Right cardiac atrium (tissue), 5 donors: ENCODE measurements at regions not wholly inside any gene's neighbourhood (a gene's known extent, or its start where the extent isn't known, plus 50 kb on each side); places are given as distances from the start of the nearest gene placed in this dataset.

ENCODE experiments used
- ATAC-seq, 2 donors: fragments of 200-7000 bp; cut with Tn5 transposase; one replicate each; pipeline versions ENCODE4 v1.8.0 to v1.9.1; 2020; ENCODE audit warnings: moderate library complexity in 2 of 2, mild to moderate bottlenecking in 1 of 2
- DNase-seq, 3 donors: peaks; one replicate each; pipeline ENCODE4 v3.0.0-alpha.2; 2020
- H3K27ac ChIP-seq: one replicate; pipeline ENCODE4 v1.5.1; 2013; ENCODE audit warnings: mild to moderate bottlenecking, low read length, control low read depth, moderate library complexity
- H3K27me3 ChIP-seq: one replicate; pipeline ENCODE4 v1.6.1; 2013; ENCODE audit not compliant: control insufficient read depth, insufficient read depth
- H3K4me1 ChIP-seq: one replicate; pipeline ENCODE4 v1.6.1; 2013; ENCODE audit warnings: low read length; ENCODE audit not compliant: control insufficient read depth, insufficient read depth
- H3K4me3 ChIP-seq: one replicate; pipeline ENCODE4 v1.5.1; 2013; ENCODE audit warnings: low read length, control low read depth
- H3K9me3 ChIP-seq: one replicate; pipeline ENCODE4 v1.6.1; 2013; ENCODE audit warnings: low read length; ENCODE audit not compliant: control insufficient read depth
- WGBS: extraction: QIAGEN DNeasy Blood & Tissue Kit; methylation state at CpG from one replicate; pipeline ENCODE4 v1.1.7; 2013; 5-methylcytosine and 5-hydroxymethylcytosine counted together
- intact Hi-C, 4 donors: fragments of 100-400 bp; cut with DNase I; formaldehyde crosslinking; loops; one replicate each; pipeline versions ENCODE4 v1.11.0 to v1.14.0; 2022 to 2023
- donor health status: healthy with polysubstance abuse.
- donor health status: DM: no; HTN: yes; CAD: no.
- donor health status: DM: no; HTN: no; CAD: no.
- donor health status: DM: no; HTN: yes; CAD: no; lungs with severe emphysema.
- donor health status: DM: yes; HTN: yes; CAD: no.

DNA sequence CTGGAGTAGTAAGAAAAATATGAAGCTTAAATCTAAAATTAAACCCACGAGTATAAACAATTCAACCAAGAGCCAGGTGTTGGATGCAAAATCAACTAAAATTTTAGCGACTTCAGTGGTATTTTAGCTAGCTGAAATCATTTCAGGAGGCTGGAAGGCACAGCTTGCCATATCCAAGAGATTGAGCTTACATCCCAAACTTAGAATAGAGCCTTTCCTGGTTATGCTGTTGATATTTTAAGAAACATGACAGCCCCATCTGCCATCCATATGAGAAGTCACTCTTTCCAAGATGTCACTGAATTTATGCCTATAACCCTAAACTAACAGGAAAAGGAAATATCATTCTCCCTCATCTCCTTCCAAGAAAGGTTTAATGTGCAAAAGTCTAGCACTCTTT lies 334.0 kb downstream of the KCNA4 start:
- no peaks in the 10 kb centered on the region for H3K27me3 ChIP-seq
- ATAC-seq, result no peak
- intact Hi-C loops, result no loop called here
- H3K4me1 ChIP-seq, result no peaks in the 10 kb centered on the region
- DNase-seq, result no peak
- no peak overlapping the region for H3K4me3 ChIP-seq
- H3K9me3 ChIP-seq, result no peaks in the 10 kb centered on the region
- no peak overlapping the region for H3K27ac ChIP-seq
- 70% methylated on average over 2 of the region's 2 CpGs for WGBS

DNA sequence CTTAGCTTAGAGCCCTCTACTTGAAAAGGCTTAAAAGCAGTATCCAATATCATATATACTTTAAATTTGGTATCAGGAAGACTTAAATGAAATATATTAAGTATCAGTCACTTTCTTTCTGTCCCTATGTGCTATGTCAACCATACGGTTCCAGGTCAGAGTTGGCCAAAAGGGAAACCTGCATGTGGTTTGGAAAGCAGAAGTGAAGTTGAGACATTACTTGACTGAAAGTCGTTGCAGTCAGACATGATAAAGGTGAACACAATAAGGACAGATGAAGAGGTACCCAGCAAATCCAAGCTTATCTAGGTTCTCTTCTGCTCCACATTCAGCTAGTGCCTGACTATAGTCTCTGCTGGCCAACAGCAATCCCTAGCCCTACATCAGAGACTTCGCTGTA lies 336.8 kb downstream of the KCNA4 start:
- 81% methylated on average over 3 of the region's 3 CpGs for WGBS
- DNase-seq (no peak), ATAC-seq (no peak)
- H3K4me3 ChIP-seq, result no peak overlapping the region
- H3K27ac ChIP-seq, result no peak overlapping the region
- H3K27me3 ChIP-seq, result no peaks in the 10 kb centered on the region
- H3K4me1 ChIP-seq, result no peaks in the 10 kb centered on the region
- intact Hi-C loops, result no loop called here
- no peaks in the 10 kb centered on the region for H3K9me3 ChIP-seq

DNA sequence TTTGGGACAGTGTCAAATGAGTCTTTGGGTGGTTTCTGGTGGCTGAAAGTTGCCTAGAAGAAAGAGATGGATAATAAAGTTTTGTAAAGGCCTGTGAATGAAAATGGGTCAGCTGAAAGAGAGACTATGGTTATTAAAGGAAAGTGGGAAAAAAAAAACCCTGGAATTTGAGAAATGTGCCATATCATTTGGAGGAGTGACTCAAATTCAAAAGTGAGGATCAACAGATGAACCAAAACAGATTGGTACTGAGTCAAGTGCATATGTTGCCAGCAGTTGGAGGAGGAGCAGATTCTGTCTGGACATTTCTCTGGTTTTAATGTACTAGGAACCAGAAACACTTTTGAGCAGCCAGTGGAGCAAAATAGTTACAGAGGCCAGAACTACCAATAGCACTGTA lies 339.8 kb downstream of the KCNA4 start:
- H3K27ac ChIP-seq, result no peak overlapping the region
- H3K4me1 ChIP-seq, result no peaks in the 10 kb centered on the region
- ATAC-seq, result no peak
- H3K4me3 ChIP-seq, result no peak overlapping the region
- intact Hi-C loops, result no loop called here
- no peaks in the 10 kb centered on the region for H3K9me3 ChIP-seq
- DNase-seq, result no peak
- no peaks in the 10 kb centered on the region for H3K27me3 ChIP-seq

- ATAC-seq, result no peak
- Histone ChIP-seq H3K4me1 (no peaks in the 10 kb centered on the region), H3K27ac (no peak overlapping the region), H3K27me3 (no peaks in the 10 kb centered on the region), H3K9me3 (no peaks in the 10 kb centered on the region), H3K4me3 (no peak overlapping the region)
- intact Hi-C loops, result no loop called here
- DNase-seq, result no peak
- WGBS, result 64% methylated on average over 5 of the region's 5 CpGs
Measured at GRCh38 chr11:29669310-29669709, 347.5 kb downstream of the KCNA4 start.

DNA sequence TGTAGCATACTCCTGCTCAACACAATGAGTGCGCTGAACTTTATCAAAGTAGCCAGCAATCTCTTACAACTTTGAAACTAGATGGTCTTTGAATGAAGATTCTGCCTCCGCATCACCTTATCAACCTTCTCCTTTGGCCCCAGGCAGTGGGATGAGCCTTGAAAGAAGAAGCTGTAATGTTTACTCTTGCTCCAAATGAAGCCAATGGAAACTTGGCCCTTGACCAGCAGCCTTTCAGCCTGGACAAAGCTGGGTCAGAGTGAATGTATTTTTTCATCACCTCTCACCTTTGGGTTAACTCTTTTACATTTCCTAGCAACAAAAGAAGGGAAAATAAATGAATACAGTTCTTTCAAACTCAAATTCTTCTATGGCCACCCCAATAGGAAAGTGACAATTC lies 359.1 kb downstream of the KCNA4 start:
- DNase-seq (peak in 1 of 3 donors; percentile 30), ATAC-seq (no peak)
- no peaks in the 10 kb centered on the region for H3K9me3 ChIP-seq
- no peak overlapping the region for H3K4me3 ChIP-seq
- no peak overlapping the region for H3K27ac ChIP-seq
- no peaks in the 10 kb centered on the region for H3K27me3 ChIP-seq
- WGBS, result 66% methylated on average over 2 of the region's 2 CpGs
- peaks cover 2% of the 10 kb centered on the region for H3K4me1 ChIP-seq
- intact Hi-C loops, result no loop called here

DNA sequence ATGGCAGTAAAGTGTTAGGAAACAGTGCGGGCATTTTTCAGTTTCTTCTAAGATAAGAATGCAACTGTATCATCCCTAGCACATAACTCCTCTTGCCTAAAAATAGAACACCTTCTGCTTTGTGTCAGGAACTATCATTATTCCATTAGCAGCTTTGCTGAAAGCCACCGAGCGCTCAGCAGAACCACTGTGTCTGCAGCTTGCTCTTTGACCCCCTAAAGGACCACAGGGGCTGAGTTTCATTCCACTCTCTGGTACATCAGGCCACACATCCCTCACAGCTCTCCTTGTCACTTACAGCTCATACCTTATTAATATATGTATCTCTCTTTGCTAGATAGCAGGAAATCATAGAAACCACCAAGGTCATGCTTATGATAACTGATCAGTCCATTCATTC lies 360.2 kb downstream of the KCNA4 start:
- DNase-seq (no peak), ATAC-seq (no peak)
- intact Hi-C loops, result no loop called here
- Histone ChIP-seq H3K9me3 (no peaks in the 10 kb centered on the region), H3K27me3 (no peaks in the 10 kb centered on the region), H3K27ac (no peak overlapping the region), H3K4me3 (no peak overlapping the region), H3K4me1 (peaks cover 2% of the 10 kb centered on the region)
- WGBS, result 39% methylated on average over 3 of the region's 3 CpGs

GRCh38 chr11:29645373-29645772 lies 371.5 kb downstream of the KCNA4 start:
- intact Hi-C loops, result no loop called here
- DNase-seq (no peak), ATAC-seq (no peak)
- Histone ChIP-seq H3K27ac (no peak overlapping the region), H3K9me3 (no peaks in the 10 kb centered on the region), H3K27me3 (no peaks in the 10 kb centered on the region), H3K4me1 (no peaks in the 10 kb centered on the region), H3K4me3 (no peak overlapping the region)
- WGBS, result 97% methylated on average over 1 of the region's 1 CpG

- intact Hi-C loops, result no loop called here
- ATAC-seq (no peak), DNase-seq (no peak)
- H3K4me1 ChIP-seq, result no peaks in the 10 kb centered on the region
- peaks cover 2% of the 10 kb centered on the region for H3K9me3 ChIP-seq
- H3K27ac ChIP-seq, result no peak overlapping the region
- no peaks in the 10 kb centered on the region for H3K27me3 ChIP-seq
- no peak overlapping the region for H3K4me3 ChIP-seq
Measured at GRCh38 chr11:29641201-29641600, 375.6 kb downstream of the KCNA4 start.

DNA sequence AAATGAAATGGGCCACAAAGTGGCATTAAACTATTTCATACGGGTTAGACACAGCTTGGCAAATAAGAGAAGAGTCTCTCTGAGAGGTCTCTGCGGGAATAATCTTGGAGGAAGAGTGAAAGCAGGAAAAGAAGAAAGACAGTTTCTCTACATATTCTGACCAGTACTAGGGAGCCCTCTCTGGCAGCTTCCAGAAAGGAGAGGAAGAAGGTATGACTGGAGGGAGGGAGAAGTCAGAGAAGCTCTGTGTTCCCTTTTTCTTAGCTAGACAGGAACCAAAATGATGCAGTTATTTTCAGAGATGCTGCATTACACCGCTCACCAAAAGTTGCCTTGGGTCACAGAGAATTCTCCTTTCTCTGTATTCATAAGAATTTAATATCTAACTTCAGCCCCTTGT lies 382.1 kb downstream of the KCNA4 start:
- WGBS, result 78% methylated on average over 3 of the region's 3 CpGs
- H3K4me1 ChIP-seq, result no peaks in the 10 kb centered on the region
- ATAC-seq (no peak), DNase-seq (no peak)
- H3K4me3 ChIP-seq, result no peak overlapping the region
- no peaks in the 10 kb centered on the region for H3K27me3 ChIP-seq
- H3K9me3 ChIP-seq, result peaks cover 2% of the 10 kb centered on the region
- intact Hi-C loops, result loop anchor here in 2 of 4 donors (5.0 to 10.0 kb wide), 2 partner anchors 182 to 190 kb away; no protein-coding TSS in a partner anchor
- no peak overlapping the region for H3K27ac ChIP-seq

- Histone ChIP-seq H3K9me3 (peaks cover 2% of the 10 kb centered on the region), H3K27ac (no peak overlapping the region), H3K27me3 (no peaks in the 10 kb centered on the region), H3K4me3 (no peak overlapping the region), H3K4me1 (no peaks in the 10 kb centered on the region)
- no peak for ATAC-seq
- no peak for DNase-seq
- intact Hi-C loops, result loop anchor here in 2 of 4 donors (5.0 to 10.0 kb wide), 2 partner anchors 182 to 189 kb away; no protein-coding TSS in a partner anchor
Measured at GRCh38 chr11:29634244-29634643, 382.6 kb downstream of the KCNA4 start.

DNA sequence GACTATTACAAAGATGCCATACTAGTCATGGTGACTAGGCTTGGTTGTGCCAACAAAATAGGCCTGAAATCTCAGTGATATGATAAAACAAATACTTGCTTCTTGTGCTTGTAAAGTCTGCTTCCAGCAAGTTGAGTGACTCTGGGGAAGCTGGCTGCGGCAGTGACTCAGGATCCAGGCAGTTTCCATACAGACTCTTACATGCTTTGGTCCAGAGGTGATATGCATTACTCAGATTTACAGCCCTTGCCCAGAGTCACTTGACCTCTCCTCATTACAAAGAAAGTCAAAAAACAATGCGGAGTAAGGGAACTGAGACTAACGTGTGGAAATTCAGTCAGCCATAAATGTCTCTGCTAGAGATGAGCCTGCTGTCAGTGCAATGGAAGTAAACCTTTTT lies 387.5 kb downstream of the KCNA4 start:
- intact Hi-C loops, result no loop called here
- no peak for ATAC-seq
- Histone ChIP-seq H3K9me3 (no peaks in the 10 kb centered on the region), H3K4me1 (no peaks in the 10 kb centered on the region), H3K27ac (no peak overlapping the region), H3K4me3 (no peak overlapping the region), H3K27me3 (no peaks in the 10 kb centered on the region)
- 78% methylated on average over 3 of the region's 3 CpGs for WGBS
- peak in 1 of 3 donors; percentile 19 for DNase-seq

GRCh38 chr11:29628609-29629008 lies 388.2 kb downstream of the KCNA4 start:
- H3K9me3 ChIP-seq, result no peaks in the 10 kb centered on the region
- H3K27me3 ChIP-seq, result no peaks in the 10 kb centered on the region
- H3K4me1 ChIP-seq, result no peaks in the 10 kb centered on the region
- 81% methylated on average over 3 of the region's 3 CpGs for WGBS
- H3K4me3 ChIP-seq, result no peak overlapping the region
- DNase-seq, result no peak
- ATAC-seq, result no peak
- intact Hi-C loops, result no loop called here
- no peak overlapping the region for H3K27ac ChIP-seq
